CD8-positive, alpha-beta memory T cell (primary cell): ENCODE measurements at regions not wholly inside any gene's neighbourhood (a gene's known extent, or its start where the extent isn't known, plus 50 kb on each side); places are given as distances from the start of the nearest gene placed in this dataset.

Source experiments
- CTCF ChIA-PET: fragments of 350-600 bp; sonication (Branson Sonifier 250); formaldehyde crosslinking; loops from one replicate; lab custom pipeline; 2021; ENCODE audit warnings: antibody characterized with exemption; lab: Charles Lee
- POLR2A ChIA-PET: fragments of 350-600 bp; sonication (Branson Sonifier 250); formaldehyde crosslinking; loops from one replicate; lab custom pipeline; 2021; ENCODE audit warnings: antibody characterized with exemption; lab: Charles Lee
- DNase-seq, 5 donors: peaks; one replicate each; pipeline versions ENCODE4 v3.0.0 to v3.0.0-alpha.2; 2020 to 2022; ENCODE audit warnings: mixed read lengths in 1 of 5
- H3K27ac ChIP-seq: one replicate; pipeline ENCODE4 v1.7.0; 2013; ENCODE audit warnings: low read depth, mild to moderate bottlenecking, low read length, moderate library complexity
- H3K27me3 ChIP-seq: 2 replicates; pipeline ENCODE4 v1.7.0; 2013; ENCODE audit warnings: low read length, mild to moderate bottlenecking; ENCODE audit not compliant: insufficient read depth, poor library complexity, severe bottlenecking
- H3K36me3 ChIP-seq: 2 replicates; pipeline ENCODE4 v1.7.0; 2013; ENCODE audit warnings: mild to moderate bottlenecking, low read length, moderate library complexity; ENCODE audit not compliant: insufficient read depth
- H3K4me1 ChIP-seq: 2 replicates; pipeline ENCODE4 v1.7.0; 2013; ENCODE audit warnings: mild to moderate bottlenecking, low read length, moderate library complexity; ENCODE audit not compliant: insufficient read depth
- H3K4me3 ChIP-seq: 2 replicates; pipeline ENCODE4 v1.7.0; 2013; ENCODE audit warnings: mild to moderate bottlenecking, low read length
- H3K9me3 ChIP-seq: 2 replicates; pipeline ENCODE4 v1.7.0; 2013; ENCODE audit warnings: mild to moderate bottlenecking, low read length
- H3K27ac Mint-ChIP-seq, 8 donors: one replicate each; pipeline ENCODE4 v1.8.0; 2020 to 2021; ENCODE audit warnings: mixed read lengths in 8 of 8, mild to moderate bottlenecking in 6 of 8, inconsistent platforms in 3 of 8, moderate library complexity in 3 of 8
- H3K27me3 Mint-ChIP-seq, 2 donors: one replicate each; pipeline ENCODE4 v1.8.0; 2020 to 2021; ENCODE audit warnings: mixed read lengths in 2 of 2, mild to moderate bottlenecking in 1 of 2, moderate library complexity in 1 of 2
- H3K36me3 Mint-ChIP-seq, 3 donors: one replicate each; pipeline ENCODE4 v1.8.0; 2020 to 2021; ENCODE audit warnings: mixed read lengths in 3 of 3, inconsistent platforms in 1 of 3, mild to moderate bottlenecking in 1 of 3
- H3K4me1 Mint-ChIP-seq, 3 donors: one replicate each; pipeline ENCODE4 v1.8.0; 2020 to 2021; ENCODE audit warnings: mixed read lengths in 3 of 3, inconsistent platforms in 1 of 3, mild to moderate bottlenecking in 1 of 3
- H3K4me3 Mint-ChIP-seq, 7 donors: one replicate each; pipeline ENCODE4 v1.8.0; 2020 to 2021; ENCODE audit warnings: mixed read lengths in 7 of 7, mild to moderate bottlenecking in 6 of 7, moderate library complexity in 4 of 7, inconsistent platforms in 2 of 7
- H3K9me3 Mint-ChIP-seq, 5 donors: one replicate each; pipeline ENCODE4 v1.8.0; 2020 to 2022; ENCODE audit warnings: mixed read lengths in 5 of 5, mild to moderate bottlenecking in 3 of 5, moderate library complexity in 2 of 5, inconsistent platforms in 1 of 5

- Histone ChIP-seq H3K27me3 (no peaks in the 10 kb centered on the region), H3K36me3 (no peaks in the 10 kb centered on the region), H3K4me3 (peak overlapping the region; percentile 17), H3K9me3 (no peaks in the 10 kb centered on the region), H3K27ac (peak overlapping the region; percentile 70), H3K4me1 (peaks cover 88% of the 10 kb centered on the region)
- CTCF ChIA-PET: interaction anchor here (1.0 to 4.2 kb wide), 5 partner anchors 16 to 109 kb away, joined by 4 to 14 read pairs (median 4); no protein-coding TSS in a partner anchor
- Mint-ChIP-seq H3K27me3 (no peaks in the 10 kb centered on the region), H3K4me1 (peaks cover 93 to 99% (median 97%) of the 10 kb centered on the region in 3 donors), H3K36me3 (no peaks in the 10 kb centered on the region), H3K27ac (peak overlapping the region; percentile 89 to 98 (median 94)), H3K4me3 (peak overlapping the region; percentile 49 to 86 (median 68)), H3K9me3 (no peaks in the 10 kb centered on the region)
- peak; percentile 21 to 87 (median 60) for DNase-seq
- POLR2A ChIA-PET: interaction anchor here (0.7 to 1.4 kb wide), 2 partner anchors 9 to 21 kb away, joined by 4 to 6 read pairs; no protein-coding TSS in a partner anchor
These were observed 159.8 kb upstream of the ITGB1 start for GRCh38 chr10:33117816-33118215.

- H3K27me3 Mint-ChIP-seq: no peaks in the 10 kb centered on the region
- H3K4me1 ChIP-seq: peaks cover 88% of the 10 kb centered on the region
- no peaks in the 10 kb centered on the region for H3K36me3 Mint-ChIP-seq
- no peak for DNase-seq
- no peaks in the 10 kb centered on the region for H3K9me3 Mint-ChIP-seq
- H3K4me1 Mint-ChIP-seq: peaks cover 93 to 99% (median 97%) of the 10 kb centered on the region in 3 donors
- H3K4me3 Mint-ChIP-seq: peak overlapping the region; percentile 49 to 86 (median 68)
- H3K36me3 ChIP-seq: no peaks in the 10 kb centered on the region
- no peak overlapping the region for H3K4me3 ChIP-seq
- no peaks in the 10 kb centered on the region for H3K27me3 ChIP-seq
- ChIA-PET POLR2A (interaction anchor here (1.1 to 1.4 kb wide), 2 partner anchors 9 to 37 kb away, joined by 4 to 6 read pairs; no protein-coding TSS in a partner anchor), CTCF (interaction anchor here (1.0 to 3.4 kb wide), 5 partner anchors 9 to 38 kb away, joined by 4 to 27 read pairs (median 8); no protein-coding TSS in a partner anchor)
- no peaks in the 10 kb centered on the region for H3K9me3 ChIP-seq
- peak overlapping the region; percentile 70 for H3K27ac ChIP-seq
- peak overlapping the region; percentile 89 to 98 (median 94) for H3K27ac Mint-ChIP-seq
These were observed 159.2 kb upstream of the ITGB1 start for GRCh38 chr10:33117230-33117629.

- no peaks in the 10 kb centered on the region for H3K9me3 Mint-ChIP-seq
- Histone ChIP-seq H3K27ac (peak overlapping the region; percentile 45), H3K36me3 (no peaks in the 10 kb centered on the region), H3K27me3 (no peaks in the 10 kb centered on the region), H3K4me1 (peaks cover 86% of the 10 kb centered on the region), H3K9me3 (no peaks in the 10 kb centered on the region), H3K4me3 (peak overlapping the region; percentile 7)
- peaks cover 92 to 99% (median 97%) of the 10 kb centered on the region in 3 donors for H3K4me1 Mint-ChIP-seq
- CTCF ChIA-PET: interaction anchor here (0.8 to 3.4 kb wide), 11 partner anchors 11 to 110 kb away, joined by 3 to 27 read pairs (median 6); no protein-coding TSS in a partner anchor
- H3K4me3 Mint-ChIP-seq: peak overlapping the region; percentile 57 to 86 (median 77)
- peak in 2 of 5 donors; percentile 22 to 37 for DNase-seq
- H3K27me3 Mint-ChIP-seq: no peaks in the 10 kb centered on the region
- H3K27ac Mint-ChIP-seq: peak overlapping the region; percentile 89 to 98 (median 94)
- POLR2A ChIA-PET: interaction anchor here (0.6 to 2.2 kb wide), 6 partner anchors 10 to 80 kb away, joined by 3 to 7 read pairs (median 4); no protein-coding TSS in a partner anchor
- H3K36me3 Mint-ChIP-seq: no peaks in the 10 kb centered on the region
These were observed 158.0 kb upstream of the ITGB1 start for GRCh38 chr10:33115738-33116719.

- DNase-seq: peak in 1 of 5 donors; percentile 54
- POLR2A ChIA-PET: interaction anchor here (1.3 to 2.2 kb wide), 4 partner anchors 10 to 25 kb away, joined by 4 to 7 read pairs (median 5); no protein-coding TSS in a partner anchor
- peak overlapping the region; percentile 18 for H3K27ac ChIP-seq
- H3K9me3 ChIP-seq: no peaks in the 10 kb centered on the region
- H3K27me3 ChIP-seq: no peaks in the 10 kb centered on the region
- Mint-ChIP-seq H3K4me3 (peak overlapping the region; percentile 46 to 93 (median 61)), H3K4me1 (peaks cover 92 to 99% (median 97%) of the 10 kb centered on the region in 3 donors), H3K9me3 (no peaks in the 10 kb centered on the region), H3K27ac (peak overlapping the region; percentile 90 to 98 (median 94)), H3K27me3 (no peaks in the 10 kb centered on the region), H3K36me3 (no peaks in the 10 kb centered on the region)
- H3K36me3 ChIP-seq: no peaks in the 10 kb centered on the region
- CTCF ChIA-PET: interaction anchor here (0.9 to 3.4 kb wide), 5 partner anchors 17 to 158 kb away, joined by 3 to 27 read pairs (median 4); no protein-coding TSS in a partner anchor
- H3K4me1 ChIP-seq: peaks cover 88% of the 10 kb centered on the region
- H3K4me3 ChIP-seq: no peak overlapping the region
These were observed 156.5 kb upstream of the ITGB1 start for GRCh38 chr10:33114451-33114952.

- no peaks in the 10 kb centered on the region for H3K9me3 Mint-ChIP-seq
- H3K27me3 Mint-ChIP-seq: no peaks in the 10 kb centered on the region
- H3K4me3 Mint-ChIP-seq: peak overlapping the region in 6 of 7 donors; percentile 49 to 77 (median 60)
- no peaks in the 10 kb centered on the region for H3K9me3 ChIP-seq
- H3K36me3 ChIP-seq: no peaks in the 10 kb centered on the region
- ChIA-PET CTCF (no interaction called here), POLR2A (interaction anchor here (1.3 kb wide), 2 partner anchors 11 to 26 kb away, joined by 4 read pairs; no protein-coding TSS in a partner anchor)
- no peak overlapping the region for H3K27ac ChIP-seq
- no peak overlapping the region for H3K4me3 ChIP-seq
- no peaks in the 10 kb centered on the region for H3K36me3 Mint-ChIP-seq
- DNase-seq: no peak
- peaks cover 92% of the 10 kb centered on the region for H3K4me1 ChIP-seq
- H3K4me1 Mint-ChIP-seq: peaks cover 93 to 99% (median 97%) of the 10 kb centered on the region in 3 donors
- peak overlapping the region; percentile 90 to 98 (median 94) for H3K27ac Mint-ChIP-seq
- H3K27me3 ChIP-seq: no peaks in the 10 kb centered on the region
These were observed 155.4 kb upstream of the ITGB1 start for GRCh38 chr10:33113466-33113865.

GRCh38 chr10:33112831-33113455, 154.9 kb upstream of the ITGB1 start:
- Histone ChIP-seq H3K4me1 (peaks cover 92% of the 10 kb centered on the region), H3K4me3 (no peak overlapping the region), H3K27me3 (no peaks in the 10 kb centered on the region), H3K36me3 (no peaks in the 10 kb centered on the region), H3K27ac (no peak overlapping the region), H3K9me3 (no peaks in the 10 kb centered on the region)
- ChIA-PET CTCF (no interaction called here), POLR2A (interaction anchor here (1.3 kb wide), 2 partner anchors 11 to 26 kb away, joined by 4 read pairs; no protein-coding TSS in a partner anchor)
- Mint-ChIP-seq H3K4me3 (peak overlapping the region in 1 of 7 donors; percentile 52), H3K4me1 (peaks cover 92 to 99% (median 96%) of the 10 kb centered on the region in 3 donors), H3K27ac (peak overlapping the region; percentile 41 to 98 (median 89)), H3K9me3 (no peaks in the 10 kb centered on the region), H3K36me3 (no peaks in the 10 kb centered on the region), H3K27me3 (no peaks in the 10 kb centered on the region)
- no peak for DNase-seq

GRCh38 chr10:33111488-33112051, 153.5 kb upstream of the ITGB1 start:
- no peaks in the 10 kb centered on the region for H3K9me3 ChIP-seq
- Mint-ChIP-seq H3K4me3 (peak overlapping the region; percentile 7 to 81 (median 71)), H3K4me1 (peaks cover 88 to 97% (median 93%) of the 10 kb centered on the region in 3 donors), H3K27me3 (no peaks in the 10 kb centered on the region), H3K36me3 (peaks cover 0 to 2% (median 0%) of the 10 kb centered on the region in 3 donors), H3K9me3 (no peaks in the 10 kb centered on the region), H3K27ac (peak overlapping the region; percentile 62 to 98 (median 94))
- H3K36me3 ChIP-seq: no peaks in the 10 kb centered on the region
- H3K4me3 ChIP-seq: no peak overlapping the region
- H3K27ac ChIP-seq: no peak overlapping the region
- ChIA-PET POLR2A (no interaction called here), CTCF (interaction anchor here (1.7 kb wide), 1 partner anchor 44 kb away, joined by 4 read pairs; no protein-coding TSS in a partner anchor)
- peaks cover 80% of the 10 kb centered on the region for H3K4me1 ChIP-seq
- no peaks in the 10 kb centered on the region for H3K27me3 ChIP-seq
- DNase-seq: no peak
